ENCODE measurements at regions not wholly inside any gene's neighbourhood (a gene's known extent, or its start where the extent isn't known, plus 50 kb on each side); places are given as distances from the start of the nearest gene placed in this dataset.

DNA sequence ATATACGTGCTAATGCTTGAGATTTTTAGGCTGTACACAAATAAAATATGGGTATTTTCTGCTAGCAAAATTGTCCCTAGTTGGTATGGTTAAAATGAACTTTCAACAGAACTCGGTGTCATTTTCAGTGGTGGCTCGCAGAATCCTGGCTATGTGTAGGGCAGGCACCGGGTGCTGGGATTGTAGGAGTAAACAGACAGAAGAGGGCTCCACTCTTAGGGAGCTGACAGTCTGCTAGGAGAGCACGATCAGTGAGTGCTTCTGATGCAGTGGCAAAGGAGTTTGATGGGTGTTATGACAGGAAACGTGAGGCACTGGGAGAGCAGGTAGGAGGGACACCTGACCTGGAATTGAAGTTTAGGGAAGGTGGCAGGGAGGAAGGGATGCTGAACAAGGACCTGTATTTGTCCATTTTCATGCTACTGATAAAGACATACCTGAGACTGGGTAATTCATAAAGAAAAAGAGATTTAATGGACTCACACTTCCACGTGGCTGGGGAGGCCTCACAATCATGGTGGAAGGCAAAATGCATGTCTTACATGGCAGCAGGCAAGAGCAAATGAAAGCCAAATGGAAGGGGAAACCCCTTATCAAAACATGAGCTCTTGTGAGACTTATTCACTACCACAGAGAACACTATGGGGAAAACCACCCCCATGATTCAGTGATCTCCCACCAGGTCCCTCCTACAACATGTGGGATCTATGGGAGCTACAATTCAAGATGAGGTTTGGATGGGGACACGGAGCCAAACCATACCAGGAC lies 105.4 kb upstream of the LCLAT1 start:
- no peak for TF ChIP-seq POLR2AphosphoS5 (IDR thresholded peaks at IDR 0.05; ENCODE audit: low read depth, low read length)
- no peak for TF ChIP-seq TAF1 (IDR thresholded peaks at IDR 0.05; ENCODE audit: borderline replicate concordance, low read depth, low read length)
- no peak for TF ChIP-seq POLR2A (IDR thresholded peaks at IDR 0.05; ENCODE audit: low read depth, low read length)
- FAIRE-seq (no peak), DNase-seq (ENCODE audit: insufficient read length) (no peak)

DNA sequence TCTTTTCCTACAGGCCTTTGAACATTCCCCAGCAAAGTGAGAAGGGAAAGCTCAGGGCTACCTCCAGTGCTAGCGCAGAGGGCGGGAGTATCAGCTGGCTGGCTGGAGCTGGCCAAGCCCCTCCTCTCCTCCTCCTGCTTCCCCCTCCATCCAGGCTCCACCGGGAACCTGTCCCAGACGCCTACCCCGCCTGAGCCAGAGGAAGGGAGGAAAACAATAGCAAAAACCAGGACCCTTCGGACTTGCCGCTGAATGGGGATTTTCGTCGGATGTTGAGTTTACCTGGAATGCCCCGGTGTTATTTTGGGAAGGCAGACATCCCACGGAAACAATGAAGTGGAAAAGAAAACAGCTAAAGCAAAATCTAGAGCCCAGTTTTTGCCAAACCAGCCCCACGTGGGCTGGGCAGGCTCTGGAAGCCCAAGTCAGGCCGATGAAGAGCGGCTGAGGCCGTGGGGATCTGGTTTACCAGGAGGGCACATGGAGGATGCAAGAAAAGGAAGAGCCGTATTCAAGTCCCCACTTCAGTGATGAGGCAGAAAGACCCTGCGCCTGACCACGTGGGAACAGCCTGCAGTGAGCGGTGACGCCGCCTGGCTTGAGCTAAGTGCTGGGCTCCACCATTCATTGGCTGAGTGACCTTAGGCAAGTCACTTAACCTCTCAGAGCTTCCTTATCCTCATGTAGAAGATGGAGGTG lies 100.4 kb upstream of the LCLAT1 start:
- DNase-seq (ENCODE audit: insufficient read length) (no peak), FAIRE-seq (no peak)

DNA sequence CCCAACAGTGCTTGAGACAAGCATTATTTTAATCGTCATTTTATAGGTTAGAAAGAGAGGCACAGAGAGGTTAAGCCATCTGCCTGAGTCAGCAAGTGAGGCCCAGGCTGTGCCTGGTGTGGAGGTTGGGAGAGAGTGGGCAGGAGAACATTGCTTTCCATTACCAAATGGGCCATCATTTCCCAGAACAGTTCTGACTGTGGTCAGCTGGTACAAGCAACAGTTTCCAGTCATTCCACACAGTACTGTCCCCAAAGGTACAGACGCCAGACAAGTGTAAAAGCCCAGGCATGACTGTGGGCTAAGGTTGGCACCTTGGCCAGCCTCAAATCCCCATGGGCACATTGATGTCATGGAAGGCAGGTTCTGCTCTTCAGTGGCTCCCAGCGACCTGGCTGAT lies 98.2 kb upstream of the LCLAT1 start:
- TF ChIP-seq POLR2A (IDR thresholded peaks at IDR 0.05; ENCODE audit: low read depth, low read length): no peak
- no peak for TF ChIP-seq POLR2AphosphoS5 (IDR thresholded peaks at IDR 0.05; ENCODE audit: low read depth, low read length)
- no peak for TF ChIP-seq TAF1 (IDR thresholded peaks at IDR 0.05; ENCODE audit: borderline replicate concordance, low read depth, low read length)
- FAIRE-seq (no peak), DNase-seq (ENCODE audit: insufficient read length) (no peak)

More for the DNA sequence above, 100.4 kb upstream of the LCLAT1 start:
- TF ChIP-seq POLR2A (IDR thresholded peaks at IDR 0.05; ENCODE audit: low read depth, low read length) (no peak), POLR2AphosphoS5 (IDR thresholded peaks at IDR 0.05; ENCODE audit: low read depth, low read length) (no peak), TAF1 (IDR thresholded peaks at IDR 0.05; ENCODE audit: borderline replicate concordance, low read depth, low read length) (no peak)

DNA sequence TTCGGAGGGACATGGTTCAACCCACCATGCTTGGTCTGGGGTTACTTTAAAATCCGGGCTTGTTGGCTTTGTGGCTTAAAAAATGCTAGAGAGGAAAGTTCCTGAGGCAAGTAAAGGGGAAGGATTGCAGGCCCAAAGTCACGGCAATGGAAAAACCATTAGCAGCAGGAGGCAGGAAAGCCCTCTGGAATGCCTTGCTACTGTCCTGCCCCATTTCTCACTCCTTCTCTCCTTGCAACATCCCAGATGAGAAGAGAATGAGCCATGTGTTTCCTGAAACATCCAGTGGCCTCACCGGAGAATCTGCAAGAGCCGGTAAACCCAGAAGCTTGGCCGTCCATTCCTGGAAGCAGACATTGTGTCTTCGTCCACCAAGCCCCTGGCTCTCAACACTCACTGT lies 97.4 kb upstream of the LCLAT1 start:
- FAIRE-seq (no peak), DNase-seq (ENCODE audit: insufficient read length) (no peak)
- TF ChIP-seq TAF1 (IDR thresholded peaks at IDR 0.05; ENCODE audit: borderline replicate concordance, low read depth, low read length) (no peak), POLR2A (IDR thresholded peaks at IDR 0.05; ENCODE audit: low read depth, low read length) (no peak), POLR2AphosphoS5 (IDR thresholded peaks at IDR 0.05; ENCODE audit: low read depth, low read length) (no peak)

DNA sequence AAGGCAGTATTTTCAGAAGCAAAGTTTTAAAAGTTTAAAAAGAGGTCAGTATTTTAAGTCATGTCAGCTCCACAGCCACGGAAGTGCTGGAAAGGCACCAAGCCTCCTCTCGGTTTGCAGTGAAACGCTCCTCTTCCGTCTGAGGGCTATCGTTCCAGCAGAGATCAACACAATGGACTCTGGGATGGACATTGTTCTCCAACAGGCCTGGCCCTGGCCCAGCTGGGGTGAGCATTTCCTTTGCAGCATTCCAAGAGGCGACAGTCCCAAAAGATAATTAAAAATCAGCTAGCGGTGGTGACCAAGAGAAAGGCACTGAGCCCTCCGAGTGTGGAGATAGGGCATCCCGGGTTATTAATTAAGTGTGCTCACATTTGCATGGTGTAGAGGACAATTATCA lies 95.9 kb upstream of the LCLAT1 start:
- FAIRE-seq: no peak
- TF ChIP-seq POLR2AphosphoS5 (IDR thresholded peaks at IDR 0.05; ENCODE audit: low read depth, low read length) (no peak), TAF1 (IDR thresholded peaks at IDR 0.05; ENCODE audit: borderline replicate concordance, low read depth, low read length) (no peak), POLR2A (IDR thresholded peaks at IDR 0.05; ENCODE audit: low read depth, low read length) (no peak)
- no peak for DNase-seq (ENCODE audit: insufficient read length)

DNA sequence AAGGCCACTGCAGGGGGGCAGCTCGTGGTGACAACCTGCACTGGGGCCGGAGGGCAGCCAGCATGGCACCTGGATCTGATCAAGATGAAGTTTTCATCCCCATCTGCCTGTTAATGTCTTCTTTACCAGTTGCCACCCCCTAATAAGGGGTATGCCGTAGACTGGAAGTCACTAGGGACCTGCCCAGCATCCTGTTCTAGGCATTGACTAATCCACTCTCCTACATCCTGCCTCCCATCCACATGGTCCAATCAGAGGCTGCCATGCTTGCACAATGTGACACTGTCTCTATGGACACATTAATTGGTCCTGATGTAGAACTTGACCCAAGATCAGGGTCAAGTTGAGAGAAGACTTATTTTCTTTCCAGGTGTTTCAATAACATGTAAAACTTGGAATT lies 95.1 kb upstream of the LCLAT1 start:
- DNase-seq (ENCODE audit: insufficient read length) (no peak), FAIRE-seq (no peak)
- TF ChIP-seq TAF1 (IDR thresholded peaks at IDR 0.05; ENCODE audit: borderline replicate concordance, low read depth, low read length) (no peak), POLR2AphosphoS5 (IDR thresholded peaks at IDR 0.05; ENCODE audit: low read depth, low read length) (no peak), POLR2A (IDR thresholded peaks at IDR 0.05; ENCODE audit: low read depth, low read length) (no peak)

DNA sequence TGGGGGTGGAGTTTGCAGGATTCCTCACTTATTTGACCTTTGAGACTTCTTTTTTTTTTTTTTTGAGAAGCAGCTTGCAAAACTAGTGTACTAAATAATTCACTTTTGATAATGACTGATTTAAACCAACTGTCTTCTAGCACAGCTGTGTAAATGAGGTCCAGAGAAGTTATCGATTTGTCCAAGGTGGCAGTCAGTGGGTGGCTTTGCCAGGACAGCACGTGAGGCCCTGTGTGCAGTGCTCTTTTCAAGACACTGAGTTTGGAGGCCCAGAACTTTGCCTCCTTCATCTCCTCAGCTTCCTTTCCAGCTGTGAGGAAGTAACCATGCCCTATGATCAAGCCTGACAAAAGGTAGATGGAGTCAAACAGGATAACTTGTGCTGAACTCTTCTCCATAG lies 92.9 kb upstream of the LCLAT1 start:
- TF ChIP-seq POLR2AphosphoS5 (IDR thresholded peaks at IDR 0.05; ENCODE audit: low read depth, low read length) (no peak), TAF1 (IDR thresholded peaks at IDR 0.05; ENCODE audit: borderline replicate concordance, low read depth, low read length) (no peak), POLR2A (IDR thresholded peaks at IDR 0.05; ENCODE audit: low read depth, low read length) (no peak)
- FAIRE-seq: no peak

DNA sequence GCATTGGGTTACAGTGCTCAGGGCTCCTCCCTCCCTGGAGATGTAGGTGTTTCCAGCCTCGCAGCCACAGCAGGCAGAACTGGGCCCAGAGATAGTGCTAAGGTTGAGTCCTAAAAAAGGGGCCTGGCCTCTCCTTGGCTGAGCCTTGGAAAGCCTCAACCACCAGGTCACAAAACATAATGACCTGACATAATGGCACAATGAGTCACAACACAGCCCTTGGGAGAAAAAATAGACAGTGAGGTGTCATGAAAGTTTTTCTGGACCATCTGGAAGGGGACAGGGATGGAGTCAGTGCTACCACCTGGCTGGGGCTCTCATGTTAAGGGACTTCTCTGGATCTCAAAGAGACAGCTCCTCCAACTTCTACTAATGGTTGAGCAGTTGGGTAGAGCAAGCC lies 92.4 kb upstream of the LCLAT1 start:
- TF ChIP-seq TAF1 (IDR thresholded peaks at IDR 0.05; ENCODE audit: borderline replicate concordance, low read depth, low read length): no peak
- FAIRE-seq (no peak), DNase-seq (ENCODE audit: insufficient read length) (no peak)

More for the DNA sequence above, 92.9 kb upstream of the LCLAT1 start:
- no peak for DNase-seq (ENCODE audit: insufficient read length)

DNA sequence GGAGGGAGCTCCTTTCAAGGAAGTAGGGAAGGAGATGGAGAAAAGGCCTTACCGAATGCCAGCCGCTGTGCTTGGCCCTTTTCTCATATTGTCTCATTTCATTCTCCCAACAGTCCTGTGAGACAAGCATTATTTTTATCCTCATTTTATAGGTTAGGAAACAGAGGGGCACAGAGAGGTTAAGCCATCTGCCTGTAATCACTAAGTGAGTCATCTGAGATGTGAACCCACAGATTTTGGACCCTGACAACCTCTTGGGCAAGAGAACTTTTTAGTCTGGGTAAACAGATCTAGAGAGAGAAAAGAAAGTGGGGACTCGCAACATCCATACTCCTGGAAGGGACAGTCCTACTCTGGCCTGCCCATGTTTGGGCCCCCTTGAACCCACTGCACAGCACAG lies 91.7 kb upstream of the LCLAT1 start:
- no peak for FAIRE-seq
- no peak for TF ChIP-seq TAF1 (IDR thresholded peaks at IDR 0.05; ENCODE audit: borderline replicate concordance, low read depth, low read length)
- TF ChIP-seq POLR2AphosphoS5 (IDR thresholded peaks at IDR 0.05; ENCODE audit: low read depth, low read length): no peak
- TF ChIP-seq POLR2A (IDR thresholded peaks at IDR 0.05; ENCODE audit: low read depth, low read length): no peak
- DNase-seq (ENCODE audit: insufficient read length): no peak

DNA sequence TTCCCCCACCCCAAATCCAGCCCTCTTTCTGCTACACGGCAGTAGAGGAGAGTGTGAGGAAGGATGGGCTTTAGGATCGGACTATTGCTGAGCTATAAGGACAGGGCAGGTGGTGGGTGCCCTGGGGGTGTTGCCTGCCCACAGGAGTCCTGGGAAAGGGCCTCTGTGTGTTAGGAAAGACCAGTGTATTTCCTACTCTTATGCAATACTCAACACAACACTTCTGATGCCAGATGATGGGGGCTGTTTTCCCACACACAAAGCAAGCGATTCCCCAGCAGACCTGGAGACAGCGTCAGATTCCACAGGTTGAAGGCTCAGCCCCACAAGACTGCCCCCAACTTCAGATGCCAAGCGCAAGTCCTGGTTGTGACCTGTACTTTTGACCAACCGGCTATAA lies 91.0 kb upstream of the LCLAT1 start:
- TF ChIP-seq POLR2A (IDR thresholded peaks at IDR 0.05; ENCODE audit: low read depth, low read length) (no peak), POLR2AphosphoS5 (IDR thresholded peaks at IDR 0.05; ENCODE audit: low read depth, low read length) (no peak), TAF1 (IDR thresholded peaks at IDR 0.05; ENCODE audit: borderline replicate concordance, low read depth, low read length) (no peak)
- FAIRE-seq (no peak), DNase-seq (ENCODE audit: insufficient read length) (no peak)

DNA sequence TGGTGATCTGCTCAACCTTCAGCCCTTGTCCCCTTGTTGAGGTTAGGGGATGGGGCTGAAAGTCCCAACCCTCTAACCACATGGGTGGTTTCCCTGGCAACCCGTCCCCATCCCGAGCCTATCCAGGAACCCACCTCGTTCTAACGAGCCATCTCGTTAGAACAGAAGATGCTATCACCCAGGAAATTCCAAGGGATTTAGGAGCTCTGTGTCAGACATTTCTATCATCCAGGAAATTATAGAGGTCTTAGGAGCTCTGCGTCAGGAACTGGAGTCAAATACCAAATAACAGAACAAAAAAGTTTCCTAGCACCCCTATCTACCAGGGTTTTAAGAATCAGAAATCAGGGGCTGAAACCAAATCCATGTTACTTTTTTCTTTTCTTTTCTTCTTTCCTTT lies 90.3 kb upstream of the LCLAT1 start:
- TF ChIP-seq TAF1 (IDR thresholded peaks at IDR 0.05; ENCODE audit: borderline replicate concordance, low read depth, low read length): no peak
- no peak for TF ChIP-seq POLR2AphosphoS5 (IDR thresholded peaks at IDR 0.05; ENCODE audit: low read depth, low read length)
- TF ChIP-seq POLR2A (IDR thresholded peaks at IDR 0.05; ENCODE audit: low read depth, low read length): no peak
- FAIRE-seq (no peak), DNase-seq (ENCODE audit: insufficient read length) (no peak)

DNA sequence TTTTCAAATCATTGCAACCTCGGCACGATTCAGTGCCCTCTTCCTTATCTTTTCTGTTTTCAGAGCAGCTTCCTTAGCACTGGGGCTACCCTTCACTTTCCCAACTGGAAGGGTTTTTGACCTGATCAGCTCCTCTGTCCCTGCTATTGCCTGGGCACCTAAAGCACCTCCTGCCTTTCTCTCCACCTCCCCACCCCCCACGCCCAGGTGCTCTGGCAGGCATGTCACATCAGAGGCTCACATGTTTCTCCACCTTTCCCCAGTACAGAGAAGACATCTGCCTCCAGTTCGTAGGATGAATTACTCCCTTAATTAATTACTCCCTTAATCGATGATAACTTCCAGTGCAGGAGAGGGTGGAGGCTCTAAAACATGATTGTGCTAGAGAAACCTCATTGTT lies 88.7 kb upstream of the LCLAT1 start:
- FAIRE-seq (no peak), DNase-seq (ENCODE audit: insufficient read length) (no peak)
- no peak for TF ChIP-seq TAF1 (IDR thresholded peaks at IDR 0.05; ENCODE audit: borderline replicate concordance, low read depth, low read length)
- no peak for TF ChIP-seq POLR2AphosphoS5 (IDR thresholded peaks at IDR 0.05; ENCODE audit: low read depth, low read length)
- TF ChIP-seq POLR2A (IDR thresholded peaks at IDR 0.05; ENCODE audit: low read depth, low read length): no peak

Data from GM12892 (cell line).